ENCODE measurements at regions not wholly inside any gene's neighbourhood (a gene's known extent, or its start where the extent isn't known, plus 50 kb on each side); places are given as distances from the start of the nearest gene placed in this dataset.

- no peak for TF ChIP-seq CTCF (conservative IDR thresholded peaks at IDR 0.05)
- no peaks in the 10 kb centered on the region for H3K23me2 ChIP-seq (ENCODE audit: insufficient read length, low read depth, low read length, poor library complexity, severe bottlenecking)
- no peak overlapping the region for H2AK5ac ChIP-seq (ENCODE audit: insufficient read length, low read length)
- Mint-ChIP-seq H3K27ac (no peak overlapping the region), H3K4me1 (no peaks in the 10 kb centered on the region), H3K4me3 (no peak overlapping the region), H3K27me3 (ENCODE audit: low read depth) (no peaks in the 10 kb centered on the region), H3K9me3 (0 out of 5 replicates have a peak, but pooled peaks cover 0 to 2% of the 10 kb centered on the region in 2 experiments), H3K36me3 (ENCODE audit: insufficient read depth in 1 of 3, low read depth in 3 of 3) (peaks cover 0 to 1% (median 0%) of the 10 kb centered on the region in 3 experiments; a peak in 2 of 7 replicates)
- no peak overlapping the region for H2BK20ac ChIP-seq (ENCODE audit: low read depth, low read length, poor library complexity, severe bottlenecking)
- H3K4ac ChIP-seq (ENCODE audit: low read depth, low read length) = no peak overlapping the region
- WGBS (ENCODE audit: extremely low coverage, insufficient read length, low lambda C conversion rate) = no CpG with 5 or more reads among the region's 1 CpG
- H2BK15ac ChIP-seq (ENCODE audit: low read depth, low read length) = no peak overlapping the region
- H3K79me1 ChIP-seq (ENCODE audit: insufficient read depth, low read depth, low read length, poor library complexity, severe bottlenecking) = no peaks in the 10 kb centered on the region
- H2BK12ac ChIP-seq (ENCODE audit: insufficient read length, low read depth, low read length) = no peak overlapping the region
- H4K91ac ChIP-seq (ENCODE audit: insufficient read length, low read depth, low read length) = no peak overlapping the region
- no peak overlapping the region for H2AFZ ChIP-seq (ENCODE audit: low read length)
- H3T11ph ChIP-seq (ENCODE audit: low read length) = no peak overlapping the region
- no peak overlapping the region for H3K56ac ChIP-seq (ENCODE audit: insufficient read length, low read depth, low read length)
- no peak overlapping the region for H4K5ac ChIP-seq (ENCODE audit: insufficient read length, low read depth, low read length)
- H4K20me1 ChIP-seq (ENCODE audit: control insufficient read depth, insufficient read depth, insufficient read length) = no peaks in the 10 kb centered on the region
- no peak overlapping the region for H3K4me2 ChIP-seq (ENCODE audit: insufficient read depth, insufficient read length, low read length)
- H3K79me2 ChIP-seq (ENCODE audit: insufficient read depth, low read length) = no peaks in the 10 kb centered on the region
- no peak overlapping the region for H2BK5ac ChIP-seq (ENCODE audit: insufficient read length, low read length)
- DNase-seq = no peak
- H3K9ac ChIP-seq (ENCODE audit: extremely low read depth, insufficient read length, low read length) = no peak overlapping the region
- H3K18ac ChIP-seq (ENCODE audit: insufficient read length, low read depth, low read length) = no peak overlapping the region
- no peak overlapping the region for H3K27ac ChIP-seq (ENCODE audit: insufficient read length, low read depth, low read length)
- H3K9me3 ChIP-seq (ENCODE audit: control insufficient read depth, low read depth, low read length) = no peaks in the 10 kb centered on the region
- H3K14ac ChIP-seq (ENCODE audit: insufficient read depth, low read length) = no peak overlapping the region
- no peak overlapping the region for H2BK120ac ChIP-seq (ENCODE audit: low read depth, low read length, poor library complexity, severe bottlenecking)
- no peaks in the 10 kb centered on the region for H3K4me1 ChIP-seq (ENCODE audit: insufficient read depth, low read length)
- H3K23ac ChIP-seq (ENCODE audit: insufficient read length, low read depth, low read length) = no peak overlapping the region
- no peak overlapping the region for H4K8ac ChIP-seq (replicated peaks; ENCODE audit: insufficient read length, low read depth, low read length)
- H3K27me3 ChIP-seq (ENCODE audit: insufficient read depth, low read length) = no peaks in the 10 kb centered on the region
These were observed 654.8 kb downstream of the UTRN start for GRCh38 chr6:144939921-144940320.

Measured in H9 (cell line).